Fibroblast of the aortic adventitia (primary cell): ENCODE measurements at regions not wholly inside any gene's neighbourhood (a gene's known extent, or its start where the extent isn't known, plus 50 kb on each side); places are given as distances from the start of the nearest gene placed in this dataset.
A peak's percentile ranks its signal among the peaks of the same experiment; 100 is the strongest.

Experiments used
- DNase-seq: peaks from one replicate; pipeline ENCODE4 v3.0.0-alpha.2; 2010; ENCODE audit warnings: low read depth
- H3K4me3 ChIP-seq: 2 replicates; pipeline ENCODE4 v1.5.1; 2011; ENCODE audit warnings: low read depth, mild to moderate bottlenecking, control low read depth, low read length, moderate library complexity
- CTCF ChIP-seq: IDR thresholded peaks from 2 replicates; pipeline ENCODE4 v1.5.1; 2011; ENCODE audit warnings: mild to moderate bottlenecking, low read length, control low read depth, inconsistent platforms; ENCODE audit not compliant: insufficient read depth

DNA sequence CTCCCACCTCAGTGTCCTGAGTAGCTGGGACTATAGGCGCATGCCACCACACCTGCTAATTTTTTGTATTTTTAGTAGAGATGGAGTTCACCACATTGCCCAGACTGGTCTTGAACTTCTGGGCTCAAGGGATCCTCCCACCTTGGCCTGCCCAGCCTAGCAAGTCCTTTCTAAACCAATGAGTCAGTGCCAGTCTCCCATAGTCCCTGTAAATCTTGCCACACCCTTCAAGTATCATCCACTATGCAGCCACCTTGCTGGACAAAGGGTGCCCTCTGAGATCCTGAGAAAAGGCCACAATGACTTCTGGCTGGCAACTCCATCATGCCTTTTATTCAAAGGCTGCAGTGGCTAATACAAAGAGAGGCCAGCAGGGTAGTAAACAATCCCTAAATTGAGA is 184.0 kb downstream of the ABHD5 start:
- no peak for TF ChIP-seq CTCF
- DNase-seq: no peak
- H3K4me3 ChIP-seq: no peak overlapping the region

DNA sequence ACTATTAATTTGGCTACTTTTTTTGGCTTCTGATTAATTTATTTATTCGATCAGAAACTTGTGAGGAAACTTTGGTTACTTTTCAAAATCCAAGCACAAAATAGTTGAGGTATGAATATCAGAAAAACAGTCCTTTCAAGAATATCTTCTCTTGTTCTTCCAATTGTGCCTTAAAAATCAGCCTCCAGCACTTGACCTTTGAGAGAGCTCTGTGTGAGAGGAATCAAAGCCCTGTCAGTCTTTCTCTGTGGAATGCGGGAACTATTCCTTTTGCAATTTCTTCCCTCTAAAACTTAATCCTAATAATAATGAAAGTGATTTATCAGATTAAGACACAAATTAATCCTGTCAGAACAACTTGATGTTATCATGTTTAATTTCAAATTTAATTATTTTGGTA is 185.9 kb downstream of the ABHD5 start:
- no peak for TF ChIP-seq CTCF
- no peak for DNase-seq
- H3K4me3 ChIP-seq: no peak overlapping the region

GRCh38 chr3:43879166-43879565 is 188.4 kb downstream of the ABHD5 start:
- no peak for DNase-seq
- H3K4me3 ChIP-seq: no peak overlapping the region
- peak; percentile 26 for TF ChIP-seq CTCF

DNA sequence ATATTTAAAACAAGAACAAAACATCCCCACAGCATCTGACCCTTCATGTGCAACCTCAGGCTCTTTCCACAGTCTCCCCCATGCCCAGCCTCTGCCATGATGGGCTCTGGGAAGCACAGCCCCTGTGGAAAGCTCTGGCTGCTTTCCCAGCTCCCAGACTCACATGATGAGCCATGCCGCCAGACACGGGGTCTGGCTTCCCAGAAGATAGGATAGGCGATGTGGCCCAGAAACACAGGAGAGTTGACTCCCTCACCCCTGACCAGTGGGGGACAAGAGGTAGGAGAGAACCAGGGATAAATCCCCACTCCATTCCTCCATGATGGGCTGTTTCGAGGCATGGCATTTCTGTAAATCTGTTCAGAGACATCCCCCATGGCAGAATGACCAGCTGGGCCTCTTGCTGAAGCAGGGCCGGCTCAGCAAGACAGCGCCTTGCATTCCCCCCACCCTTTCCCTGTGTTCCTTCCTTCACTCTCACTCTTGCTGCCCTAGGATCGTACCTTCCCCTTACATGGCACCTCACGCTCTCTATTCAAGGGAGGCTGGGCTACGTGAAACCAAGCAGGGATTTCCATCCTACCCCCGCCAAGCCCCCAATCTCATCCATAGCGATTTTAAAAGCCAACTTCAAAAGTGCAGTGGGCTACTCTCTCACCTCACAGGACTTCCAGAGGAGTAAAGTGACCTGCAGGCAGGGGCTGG is 192.4 kb downstream of the ABHD5 start:
- H3K4me3 ChIP-seq: no peak overlapping the region
- no peak for DNase-seq
- no peak for TF ChIP-seq CTCF

- no peak for DNase-seq
- H3K4me3 ChIP-seq: no peak overlapping the region
- no peak for TF ChIP-seq CTCF
Measured at GRCh38 chr3:43883729-43884396, 193.1 kb downstream of the ABHD5 start.

DNA sequence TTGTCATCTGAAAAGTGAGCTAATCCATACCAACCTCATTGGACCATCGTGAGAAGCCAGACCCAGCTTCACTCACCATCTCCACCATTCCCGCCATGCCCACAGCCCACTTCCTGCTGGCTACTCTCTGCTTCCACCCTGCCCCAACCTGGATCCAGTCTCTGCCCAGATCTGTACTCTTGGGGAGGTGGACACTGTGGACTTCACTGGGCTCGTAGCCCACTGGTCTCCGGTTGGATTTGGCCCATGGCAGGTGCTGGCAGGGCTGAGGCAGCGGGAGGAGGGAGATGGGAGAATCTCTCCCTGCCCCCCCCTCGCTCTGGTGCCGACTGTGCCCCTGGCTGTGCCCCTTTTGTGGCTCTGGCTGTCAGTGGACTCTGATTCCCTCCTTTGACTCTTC is 193.8 kb downstream of the ABHD5 start:
- DNase-seq: no peak
- no peak overlapping the region for H3K4me3 ChIP-seq
- TF ChIP-seq CTCF: no peak
